AG10803 (cell line): ENCODE measurements at regions not wholly inside any gene's neighbourhood (a gene's known extent, or its start where the extent isn't known, plus 50 kb on each side); places are given as distances from the start of the nearest gene placed in this dataset.

Experiments used
- DNase-seq: peaks from one replicate; pipeline ENCODE4 v3.0.0; 2010; ENCODE audit warnings: low read depth
- H3K4me3 ChIP-seq: 2 replicates; pipeline ENCODE4 v1.5.1; 2011; ENCODE audit warnings: mild to moderate bottlenecking, low read length, control low read depth
- CTCF ChIP-seq: conservative IDR thresholded peaks from 2 replicates; pipeline ENCODE4 v1.5.1; 2011; ENCODE audit warnings: mild to moderate bottlenecking, low read length, control low read depth, inconsistent platforms

DNA sequence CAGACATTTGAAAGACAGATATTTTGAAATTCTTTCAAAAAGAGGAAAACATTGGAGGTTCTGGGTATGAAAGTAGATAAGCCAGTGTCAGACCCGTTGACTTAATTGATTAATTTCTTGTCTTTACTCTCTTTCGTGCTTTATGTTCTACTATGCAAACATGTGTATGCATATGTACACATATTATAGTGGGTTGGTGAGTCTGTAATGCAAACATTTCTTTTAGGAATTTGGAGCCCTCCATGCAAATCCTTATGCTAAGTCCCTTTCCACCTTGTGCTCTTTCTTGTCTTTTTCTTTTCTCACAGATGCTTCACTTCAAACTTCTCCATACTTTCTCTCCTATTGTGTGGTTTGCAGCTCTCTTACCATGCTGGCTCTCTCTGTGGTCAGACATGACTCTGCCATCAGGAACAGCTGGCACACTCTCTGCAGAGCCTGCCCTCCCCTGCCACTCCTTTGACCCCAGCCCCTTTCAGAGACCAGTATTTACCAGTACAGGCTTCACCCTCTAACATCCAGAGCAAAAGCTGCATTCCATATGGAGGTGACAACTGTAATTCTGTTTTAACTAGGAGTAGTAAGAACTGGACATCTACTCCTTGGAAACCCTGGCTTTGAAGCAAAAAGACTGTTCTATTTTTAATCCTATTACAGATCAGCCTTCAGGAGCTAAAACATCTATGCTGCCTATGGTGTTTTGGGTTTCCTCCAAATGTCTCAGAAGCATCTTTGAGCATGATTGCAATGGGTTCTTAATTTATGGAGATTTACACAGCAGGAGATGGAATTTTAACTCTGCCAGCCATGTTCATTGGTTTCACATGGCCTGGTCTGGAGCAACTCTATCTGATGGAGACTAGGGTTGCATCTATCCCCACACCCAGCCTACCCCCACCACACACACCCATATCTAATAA is 386.9 kb upstream of the FAT3 start:
- DNase-seq: no peak
- no peak overlapping the region for H3K4me3 ChIP-seq
- no peak for TF ChIP-seq CTCF

- H3K4me3 ChIP-seq: no peak overlapping the region
- no peak for TF ChIP-seq CTCF
- DNase-seq: no peak
These were observed 389.5 kb upstream of the FAT3 start for GRCh38 chr11:91835051-91835560.

GRCh38 chr11:91828901-91829300 is 395.7 kb upstream of the FAT3 start:
- no peak for DNase-seq
- H3K4me3 ChIP-seq: no peak overlapping the region
- no peak for TF ChIP-seq CTCF

DNA sequence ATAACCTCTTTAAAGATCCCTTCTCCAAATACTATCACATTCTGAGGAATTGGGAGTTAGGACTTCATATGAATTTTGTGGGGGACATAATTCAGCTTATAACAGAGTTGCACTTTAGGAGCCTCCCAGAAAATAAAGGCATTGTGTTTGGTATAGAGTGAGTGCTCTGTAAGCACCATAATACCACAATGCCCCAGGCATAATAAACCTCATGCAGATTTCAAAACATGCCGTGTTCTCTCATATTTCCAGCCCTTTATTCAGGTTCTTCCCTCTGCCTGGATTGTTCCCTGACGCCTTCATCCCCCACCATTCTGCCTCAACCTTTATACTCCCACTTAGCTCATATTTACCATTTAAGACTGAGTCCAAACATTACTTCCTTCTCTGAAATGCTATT is 398.8 kb upstream of the FAT3 start:
- TF ChIP-seq CTCF: no peak
- DNase-seq: no peak

DNA sequence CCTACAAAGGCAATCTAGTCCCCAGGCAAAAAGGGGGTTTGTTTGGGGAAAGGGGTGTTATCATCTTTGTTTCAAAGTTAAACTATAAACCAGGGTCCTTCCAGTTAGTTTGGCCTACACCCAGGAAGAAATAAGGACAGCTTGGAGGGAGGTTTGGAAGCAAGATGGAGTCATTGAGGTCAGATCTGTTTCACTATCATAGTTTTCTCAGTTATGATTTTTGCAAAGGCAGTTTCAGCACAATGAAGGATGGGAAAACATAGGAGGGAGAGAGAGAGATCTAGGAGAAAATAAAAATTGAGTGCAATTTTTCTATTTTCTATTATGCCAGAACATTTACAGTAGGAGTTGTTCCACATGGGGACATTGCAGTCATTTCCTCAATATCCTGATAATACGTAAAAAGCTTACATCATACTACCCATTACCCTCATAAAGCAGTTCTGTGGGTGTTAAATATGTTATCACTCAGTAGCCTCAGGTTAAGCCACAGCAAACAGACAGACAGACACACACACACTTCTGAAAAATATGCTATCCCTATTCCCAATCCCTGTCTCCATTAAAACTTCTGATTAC is 401.3 kb upstream of the FAT3 start:
- no peak for TF ChIP-seq CTCF
- DNase-seq: no peak

More for the DNA sequence above, 398.8 kb upstream of the FAT3 start:
- H3K4me3 ChIP-seq: no peak overlapping the region

DNA sequence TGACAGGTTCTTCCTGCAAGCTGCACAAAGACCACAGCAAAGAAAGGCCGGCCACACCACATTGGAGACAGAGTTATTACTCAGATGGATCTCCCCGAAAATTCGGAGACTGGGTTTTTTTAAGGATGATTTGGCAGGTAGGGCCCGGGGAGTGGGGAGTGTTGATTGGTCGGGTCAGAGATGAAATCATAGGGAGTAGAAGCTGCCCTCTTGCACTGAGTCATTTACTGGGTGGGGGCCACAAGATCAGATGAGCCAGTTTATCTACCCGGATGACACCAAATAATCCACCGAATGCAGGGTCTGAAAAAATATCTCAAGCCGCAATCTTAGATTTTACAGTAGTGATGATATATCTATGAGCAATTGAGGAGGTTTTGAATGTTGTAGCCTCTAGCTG is 401.8 kb upstream of the FAT3 start:
- H3K4me3 ChIP-seq: no peak overlapping the region
- DNase-seq: no peak
- TF ChIP-seq CTCF: no peak

More for the DNA sequence above, 401.3 kb upstream of the FAT3 start:
- no peak overlapping the region for H3K4me3 ChIP-seq
